ENCODE measurements at regions not wholly inside any gene's neighbourhood (a gene's known extent, or its start where the extent isn't known, plus 50 kb on each side); places are given as distances from the start of the nearest gene placed in this dataset.

GRCh38 chr13:90401150-90401549 lies 946.3 kb upstream of the MIR17HG start:
- no peak for TF ChIP-seq CTCF (IDR thresholded peaks at IDR 0.05)
- no peak for TF ChIP-seq POLR2A (IDR thresholded peaks at IDR 0.05)

Measured in thyroid gland (tissue), 4 donors.